Liver (tissue), 8 donors: ENCODE measurements at regions not wholly inside any gene's neighbourhood (a gene's known extent, or its start where the extent isn't known, plus 50 kb on each side); places are given as distances from the start of the nearest gene placed in this dataset.

Source experiments
- DNase-seq: peaks from one replicate; pipeline ENCODE4 v3.0.0-alpha.2; 2017; ENCODE audit warnings: low spot score
- H3K27ac ChIP-seq, 2 donors: one replicate each; pipeline ENCODE4 v1.7.0; 2013; ENCODE audit warnings: inconsistent platforms in 2 of 2, low read length in 2 of 2, control low read depth in 1 of 2, low read depth in 1 of 2, mild to moderate bottlenecking in 1 of 2
- H3K27me3 ChIP-seq, 4 donors: one replicate each; pipeline versions ENCODE4 v1.6.1 to v1.7.0; 2013; ENCODE audit warnings: low read length in 3 of 4, inconsistent platforms in 1 of 4, mild to moderate bottlenecking in 1 of 4, moderate library complexity in 1 of 4; ENCODE audit not compliant: control insufficient read depth in 4 of 4, insufficient read depth in 4 of 4
- H3K36me3 ChIP-seq, 4 donors: one replicate each; pipeline versions ENCODE4 v1.6.1 to v1.7.0; 2013; ENCODE audit warnings: low read length in 3 of 4, mild to moderate bottlenecking in 3 of 4, low read depth in 1 of 4, moderate library complexity in 1 of 4; ENCODE audit not compliant: control insufficient read depth in 4 of 4, insufficient read depth in 3 of 4
- H3K4me1 ChIP-seq, 4 donors: one replicate each; pipeline versions ENCODE4 v1.6.1 to v1.7.0; 2013; ENCODE audit warnings: low read length in 3 of 4, mild to moderate bottlenecking in 3 of 4, moderate library complexity in 1 of 4; ENCODE audit not compliant: control insufficient read depth in 4 of 4, insufficient read depth in 4 of 4
- H3K4me3 ChIP-seq, 3 donors: one replicate each; pipeline versions ENCODE4 v1.6.1 to v1.7.0; 2013; ENCODE audit warnings: low read length in 3 of 3, control low read depth in 1 of 3, low read depth in 1 of 3, mild to moderate bottlenecking in 1 of 3
- H3K9ac ChIP-seq, 2 donors: one replicate each; pipeline ENCODE4 v1.7.0; 2013; ENCODE audit warnings: low read length in 2 of 2, mild to moderate bottlenecking in 2 of 2, moderate library complexity in 2 of 2, control low read depth in 1 of 2, low read depth in 1 of 2
- H3K9me3 ChIP-seq, 4 donors: one replicate each; pipeline versions ENCODE4 v1.6.1 to v1.7.0; 2013; ENCODE audit warnings: low read length in 3 of 4; ENCODE audit not compliant: control insufficient read depth in 4 of 4
- CTCF ChIP-seq: fragments of 150-350 bp; IDR thresholded peaks from 2 replicates; pipeline ENCODE4 v1.5.1; 2017; ENCODE audit warnings: improper control_type of control experiment, low read depth, low read length; ENCODE audit not compliant: missing input control
- EGR1 ChIP-seq, 2 donors: IDR thresholded peaks; 2 replicates each; pipeline ENCODE4 v1.6.1; 2016 to 2018; ENCODE audit warnings: antibody characterized with exemption in 2 of 2, low read depth in 2 of 2
- FOXA1 ChIP-seq: IDR thresholded peaks from 2 replicates; pipeline ENCODE4 v1.6.1; 2016; ENCODE audit warnings: antibody characterized with exemption
- FOXA2 ChIP-seq: IDR thresholded peaks from 2 replicates; pipeline ENCODE4 v1.6.1; 2016; ENCODE audit warnings: antibody characterized with exemption
- GABPA ChIP-seq, 2 donors: IDR thresholded peaks in 1 of 2; conservative IDR thresholded peaks in 1 of 2; 2 replicates each; pipeline ENCODE4 v1.6.1; 2016; ENCODE audit warnings: antibody characterized with exemption in 2 of 2, mild to moderate bottlenecking in 1 of 2, moderate library complexity in 1 of 2
- HNF4A ChIP-seq, 2 donors: conservative IDR thresholded peaks; 2 replicates each; pipeline ENCODE4 v1.6.1; 2016; ENCODE audit warnings: antibody characterized with exemption in 2 of 2, mild to moderate bottlenecking in 2 of 2
- HNF4G ChIP-seq: IDR thresholded peaks from 2 replicates; pipeline ENCODE4 v1.6.1; 2016; ENCODE audit warnings: antibody characterized with exemption
- JUND ChIP-seq, 2 donors: IDR thresholded peaks; 2 replicates each; pipeline ENCODE4 v1.6.1; 2016; ENCODE audit warnings: antibody characterized with exemption in 2 of 2
- NR2F2 ChIP-seq: IDR thresholded peaks from 2 replicates; pipeline ENCODE4 v1.6.1; 2016; ENCODE audit warnings: antibody characterized with exemption
- RAD21 ChIP-seq, 2 donors: IDR thresholded peaks; 2 replicates each; pipeline ENCODE4 v1.6.1; 2016; ENCODE audit warnings: antibody characterized with exemption in 2 of 2, mild to moderate bottlenecking in 2 of 2
- RXRA ChIP-seq, 2 donors: IDR thresholded peaks; 2 replicates each; pipeline ENCODE4 v1.6.1; 2017 to 2018; ENCODE audit warnings: antibody characterized with exemption in 2 of 2, mild to moderate bottlenecking in 1 of 2
- SP1 ChIP-seq: IDR thresholded peaks from 2 replicates; pipeline ENCODE4 v1.6.1; 2018; ENCODE audit warnings: antibody characterized with exemption, mild to moderate bottlenecking
- TAF1 ChIP-seq: conservative IDR thresholded peaks from 2 replicates; pipeline ENCODE4 v1.6.1; 2016; ENCODE audit warnings: antibody characterized with exemption, mild to moderate bottlenecking
- YY1 ChIP-seq: IDR thresholded peaks from 2 replicates; pipeline ENCODE4 v1.6.1; 2016; ENCODE audit warnings: antibody characterized with exemption, mild to moderate bottlenecking
- WGBS: extraction: QIAGEN DNeasy Blood & Tissue Kit; methylation state at CpG from one replicate; pipeline ENCODE4 v1.1.7; 2013; 5-methylcytosine and 5-hydroxymethylcytosine counted together
- TF ChIP-seq, protein P1 (sequence below): IDR thresholded peaks from 2 replicates; pipeline ENCODE4 v1.6.1; 2016; ENCODE audit warnings: antibody characterized with exemption
- TF ChIP-seq, protein P2 (sequence below): IDR thresholded peaks from 2 replicates; pipeline ENCODE4 v1.6.1; 2016; ENCODE audit warnings: antibody characterized with exemption
- TF ChIP-seq, protein P3 (sequence below): IDR thresholded peaks from 2 replicates; pipeline ENCODE4 v1.6.1; 2016; ENCODE audit warnings: antibody characterized with exemption, mild to moderate bottlenecking
- donor health status: healthy.
- donor health status: healthy.
- donor health status: healthy.
- donor health status: healthy.
- donor health status: healthy.

DNA sequence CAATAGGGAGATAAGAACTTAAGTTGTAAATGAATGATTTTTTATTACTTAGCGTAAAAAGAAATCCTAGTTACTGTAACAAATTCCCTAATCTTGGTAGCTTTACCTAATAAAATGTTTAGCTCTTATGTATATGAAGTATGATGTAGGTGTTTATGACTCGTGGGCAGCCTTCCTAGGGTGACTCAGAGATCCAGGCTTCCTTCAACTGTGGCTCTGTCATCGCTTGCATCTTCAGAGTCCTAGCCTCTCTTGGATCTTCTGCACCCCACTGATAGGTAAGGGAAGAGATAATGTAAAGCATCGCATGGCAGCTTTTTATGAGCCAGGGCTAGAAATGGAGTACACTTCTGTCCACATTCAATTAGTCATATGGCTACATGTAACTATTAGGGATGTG lies 165.6 kb upstream of the GLRA2 start:
- H3K9me3 ChIP-seq = no peaks in the 10 kb centered on the region
- H3K27me3 ChIP-seq = no peaks in the 10 kb centered on the region
- 79% methylated on average over 4 of the region's 4 CpGs for WGBS
- no peak overlapping the region for H3K27ac ChIP-seq
- H3K4me3 ChIP-seq = no peak overlapping the region
- no peaks in the 10 kb centered on the region for H3K36me3 ChIP-seq
- no peak for DNase-seq
- no peaks in the 10 kb centered on the region for H3K4me1 ChIP-seq
- H3K9ac ChIP-seq = no peak overlapping the region
- TF ChIP-seq TAF1 = no peak
- TF ChIP-seq, protein P1, sequence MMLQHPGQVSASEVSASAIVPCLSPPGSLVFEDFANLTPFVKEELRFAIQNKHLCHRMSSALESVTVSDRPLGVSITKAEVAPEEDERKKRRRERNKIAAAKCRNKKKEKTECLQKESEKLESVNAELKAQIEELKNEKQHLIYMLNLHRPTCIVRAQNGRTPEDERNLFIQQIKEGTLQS = no peak
- no peak for TF ChIP-seq RAD21 (IDR thresholded peaks at IDR 0.05)
- TF ChIP-seq FOXA2 = no peak
- TF ChIP-seq NR2F2 = no peak
- no peak for TF ChIP-seq GABPA (IDR thresholded peaks at IDR 0.05 in 1 of 2, conservative IDR thresholded peaks at IDR 0.05 in 1 of 2)
- no peak for TF ChIP-seq EGR1 (IDR thresholded peaks at IDR 0.05; ENCODE audit: low read depth in 2 of 2)
- no peak for TF ChIP-seq FOXA1

DNA sequence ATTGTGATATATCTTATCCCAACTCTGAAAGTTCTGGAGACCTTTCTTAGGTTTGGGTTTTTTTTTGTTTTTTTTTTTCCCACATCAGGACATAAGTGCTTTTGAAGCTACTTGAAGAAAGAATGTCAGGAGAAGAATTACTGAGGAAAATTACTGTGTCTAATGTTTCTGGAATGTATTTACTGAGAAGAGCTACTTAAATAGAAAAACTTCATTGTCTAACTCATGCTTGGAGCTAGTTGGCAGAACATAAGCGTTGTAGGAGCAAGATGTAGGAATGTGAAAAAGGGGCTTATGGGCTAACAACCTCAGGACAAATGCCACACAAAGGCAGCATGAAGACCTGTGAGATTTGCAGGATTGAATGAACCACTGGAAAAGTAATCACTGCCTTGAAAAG lies 166.6 kb upstream of the GLRA2 start:
- Histone ChIP-seq H3K4me3 (no peak overlapping the region), H3K4me1 (no peaks in the 10 kb centered on the region), H3K27ac (no peak overlapping the region), H3K9ac (no peak overlapping the region), H3K27me3 (no peaks in the 10 kb centered on the region), H3K9me3 (no peaks in the 10 kb centered on the region), H3K36me3 (no peaks in the 10 kb centered on the region)
- 76% methylated on average over 1 of the region's 1 CpG for WGBS
- DNase-seq = no peak
- TF ChIP-seq FOXA2 = no peak
- TF ChIP-seq, protein P2, sequence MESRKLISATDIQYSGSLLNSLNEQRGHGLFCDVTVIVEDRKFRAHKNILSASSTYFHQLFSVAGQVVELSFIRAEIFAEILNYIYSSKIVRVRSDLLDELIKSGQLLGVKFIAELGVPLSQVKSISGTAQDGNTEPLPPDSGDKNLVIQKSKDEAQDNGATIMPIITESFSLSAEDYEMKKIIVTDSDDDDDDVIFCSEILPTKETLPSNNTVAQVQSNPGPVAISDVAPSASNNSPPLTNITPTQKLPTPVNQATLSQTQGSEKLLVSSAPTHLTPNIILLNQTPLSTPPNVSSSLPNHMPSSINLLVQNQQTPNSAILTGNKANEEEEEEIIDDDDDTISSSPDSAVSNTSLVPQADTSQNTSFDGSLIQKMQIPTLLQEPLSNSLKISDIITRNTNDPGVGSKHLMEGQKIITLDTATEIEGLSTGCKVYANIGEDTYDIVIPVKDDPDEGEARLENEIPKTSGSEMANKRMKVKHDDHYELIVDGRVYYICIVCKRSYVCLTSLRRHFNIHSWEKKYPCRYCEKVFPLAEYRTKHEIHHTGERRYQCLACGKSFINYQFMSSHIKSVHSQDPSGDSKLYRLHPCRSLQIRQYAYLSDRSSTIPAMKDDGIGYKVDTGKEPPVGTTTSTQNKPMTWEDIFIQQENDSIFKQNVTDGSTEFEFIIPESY = no peak
- TF ChIP-seq HNF4G = no peak
- TF ChIP-seq TAF1 = no peak
- no peak for TF ChIP-seq CTCF
- no peak for TF ChIP-seq JUND (IDR thresholded peaks at IDR 0.05)
- no peak for TF ChIP-seq YY1
- no peak for TF ChIP-seq RXRA (IDR thresholded peaks at IDR 0.05)
- no peak for TF ChIP-seq SP1
- TF ChIP-seq, protein P3, sequence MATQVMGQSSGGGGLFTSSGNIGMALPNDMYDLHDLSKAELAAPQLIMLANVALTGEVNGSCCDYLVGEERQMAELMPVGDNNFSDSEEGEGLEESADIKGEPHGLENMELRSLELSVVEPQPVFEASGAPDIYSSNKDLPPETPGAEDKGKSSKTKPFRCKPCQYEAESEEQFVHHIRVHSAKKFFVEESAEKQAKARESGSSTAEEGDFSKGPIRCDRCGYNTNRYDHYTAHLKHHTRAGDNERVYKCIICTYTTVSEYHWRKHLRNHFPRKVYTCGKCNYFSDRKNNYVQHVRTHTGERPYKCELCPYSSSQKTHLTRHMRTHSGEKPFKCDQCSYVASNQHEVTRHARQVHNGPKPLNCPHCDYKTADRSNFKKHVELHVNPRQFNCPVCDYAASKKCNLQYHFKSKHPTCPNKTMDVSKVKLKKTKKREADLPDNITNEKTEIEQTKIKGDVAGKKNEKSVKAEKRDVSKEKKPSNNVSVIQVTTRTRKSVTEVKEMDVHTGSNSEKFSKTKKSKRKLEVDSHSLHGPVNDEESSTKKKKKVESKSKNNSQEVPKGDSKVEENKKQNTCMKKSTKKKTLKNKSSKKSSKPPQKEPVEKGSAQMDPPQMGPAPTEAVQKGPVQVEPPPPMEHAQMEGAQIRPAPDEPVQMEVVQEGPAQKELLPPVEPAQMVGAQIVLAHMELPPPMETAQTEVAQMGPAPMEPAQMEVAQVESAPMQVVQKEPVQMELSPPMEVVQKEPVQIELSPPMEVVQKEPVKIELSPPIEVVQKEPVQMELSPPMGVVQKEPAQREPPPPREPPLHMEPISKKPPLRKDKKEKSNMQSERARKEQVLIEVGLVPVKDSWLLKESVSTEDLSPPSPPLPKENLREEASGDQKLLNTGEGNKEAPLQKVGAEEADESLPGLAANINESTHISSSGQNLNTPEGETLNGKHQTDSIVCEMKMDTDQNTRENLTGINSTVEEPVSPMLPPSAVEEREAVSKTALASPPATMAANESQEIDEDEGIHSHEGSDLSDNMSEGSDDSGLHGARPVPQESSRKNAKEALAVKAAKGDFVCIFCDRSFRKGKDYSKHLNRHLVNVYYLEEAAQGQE = no peak
- no peak for TF ChIP-seq GABPA (IDR thresholded peaks at IDR 0.05 in 1 of 2, conservative IDR thresholded peaks at IDR 0.05 in 1 of 2)
- TF ChIP-seq HNF4A (conservative IDR thresholded peaks at IDR 0.05) = no peak
